HCT116 (cell line): ENCODE measurements at regions not wholly inside any gene's neighbourhood (a gene's known extent, or its start where the extent isn't known, plus 50 kb on each side); places are given as distances from the start of the nearest gene placed in this dataset.

Source experiments
- ATAC-seq: fragments of 200-7000 bp; cut with Tn5 transposase; 2 replicates; pipeline ENCODE4 v1.9.1; 2020; ENCODE audit warnings: mild to moderate bottlenecking, moderate library complexity
- BruUV-seq: library from RNA; stranded (reverse); fragments of 400-500 nt; replicated peaks from 2 replicates; lab custom pipeline; 2021; lab: Mats Ljungman, UMichigan
- CTCF ChIA-PET: fragments of 300-600 bp; sonication (Branson Sonifier 250); formaldehyde crosslinking; loops from one replicate; lab custom pipeline; 2021; ENCODE audit warnings: antibody characterized with exemption; lab: Charles Lee
- POLR2A ChIA-PET: fragments of 300-600, 350-600 bp; sonication (Branson Sonifier 250); formaldehyde crosslinking; loops from one replicate; lab custom pipeline; 2021; ENCODE audit warnings: antibody characterized with exemption; lab: Charles Lee
- RAD21 ChIA-PET, 2 experiments: fragments of 300-600 bp; sonication (Branson Sonifier 250); formaldehyde crosslinking; loops; one replicate each; lab custom pipeline; 2023; ENCODE audit warnings: low total read pairs in 2 of 2; ENCODE audit not compliant: uncharacterized antibody in 2 of 2, unreplicated experiment in 2 of 2, low non-redundant PET in 1 of 2; lab: Charles Lee
- DNase-seq: peaks from one replicate; pipeline ENCODE4 v3.0.0-alpha.2; 2010; ENCODE audit warnings: low read depth, low spot score
- H2AFZ ChIP-seq: fragments of 200-600 bp; shearing (Covaris generic), sonication (generic); 2 replicates; pipeline ENCODE4 v1.6.1; 2017; ENCODE audit warnings: low read depth, mixed run types, mixed read lengths, antibody characterized with exemption, low read length; ENCODE audit not compliant: poor library complexity, severe bottlenecking
- H3K27ac ChIP-seq: 2 replicates; pipeline ENCODE4 v1.5.1; 2012; ENCODE audit warnings: low read depth, low read length
- H3K27me3 ChIP-seq: fragments of 200-600 bp; sonication (generic); 2 replicates; pipeline ENCODE4 v1.6.1; 2016; ENCODE audit warnings: mixed run types, low read length, mixed read lengths; ENCODE audit not compliant: insufficient read depth
- H3K36me3 ChIP-seq, 2 experiments: fragments of 200-500 bp in 1 of 2; fragments of 200-600 bp in 1 of 2; sonication (Bioruptor generic) in 1 of 2; sonication (generic) in 1 of 2; 2 replicates each; pipeline versions ENCODE4 v1.5.1 to v1.6.1; 2014 to 2016; ENCODE audit warnings: low read length in 2 of 2, inconsistent platforms in 1 of 2, mixed read lengths in 1 of 2, mixed run types in 1 of 2; ENCODE audit not compliant: insufficient read depth in 2 of 2, control insufficient read depth in 1 of 2
- H3K4me1 ChIP-seq, 2 experiments: fragments of 200-600 bp in 1 of 2; sonication (generic) in 1 of 2; 2 replicates each; pipeline versions ENCODE4 v1.5.1 to v1.6.1; 2012 to 2017; ENCODE audit warnings: low read length in 2 of 2, inconsistent platforms in 1 of 2, mild to moderate bottlenecking in 1 of 2, mixed read lengths in 1 of 2, mixed run types in 1 of 2, moderate library complexity in 1 of 2; ENCODE audit not compliant: insufficient read depth in 2 of 2, control insufficient read depth in 1 of 2
- H3K4me2 ChIP-seq: fragments of 200-600 bp; sonication (generic); 2 replicates; pipeline ENCODE4 v1.6.1; 2017; ENCODE audit warnings: mixed run types, low read length, mixed read lengths
- H3K4me3 ChIP-seq, 2 experiments: fragments of 200-600 bp in 1 of 2; sonication (generic) in 1 of 2; replicated peaks in 1 of 2; 2 replicates each; pipeline ENCODE4 v1.5.1; 2011 to 2016; ENCODE audit warnings: low read length in 2 of 2, control low read depth in 1 of 2, low read depth in 1 of 2, mild to moderate bottlenecking in 1 of 2, mixed read lengths in 1 of 2, mixed run types in 1 of 2
- H3K79me2 ChIP-seq: fragments of 200-600 bp; sonication (generic); 2 replicates; pipeline ENCODE4 v1.6.1; 2017; ENCODE audit warnings: mild to moderate bottlenecking, mixed run types, low read length, moderate library complexity, mixed read lengths; ENCODE audit not compliant: insufficient read depth
- H3K9ac ChIP-seq: fragments of 200-600 bp; sonication (generic); 2 replicates; pipeline ENCODE4 v1.6.1; 2016; ENCODE audit warnings: low read length, mixed read lengths
- H3K9me2 ChIP-seq: fragments of 200-600 bp; sonication (generic), shearing (Covaris generic); 2 replicates; pipeline ENCODE4 v1.6.1; 2017; ENCODE audit warnings: mixed run types, mild to moderate bottlenecking, moderate library complexity; ENCODE audit not compliant: insufficient read depth
- H3K9me3 ChIP-seq, 2 experiments: fragments of 200-500 bp in 1 of 2; fragments of 200-600 bp in 1 of 2; sonication (Bioruptor generic) in 1 of 2; sonication (generic) in 1 of 2; 2 replicates each; pipeline ENCODE4 v1.6.1; 2014 to 2017; ENCODE audit warnings: low read length in 2 of 2, mixed read lengths in 2 of 2, inconsistent platforms in 1 of 2, low read depth in 1 of 2, mild to moderate bottlenecking in 1 of 2, mixed run types in 1 of 2, moderate library complexity in 1 of 2; ENCODE audit not compliant: control insufficient read depth in 1 of 2, insufficient read depth in 1 of 2
- H4K20me1 ChIP-seq: fragments of 200-600 bp; sonication (generic), shearing (Covaris generic); 2 replicates; pipeline ENCODE4 v1.6.1; 2017; ENCODE audit warnings: mixed run types, mild to moderate bottlenecking, moderate library complexity; ENCODE audit not compliant: insufficient read depth
- CBX3 ChIP-seq: IDR thresholded peaks from 2 replicates; pipeline ENCODE4 v1.6.1; 2012; ENCODE audit warnings: low read depth
- CEBPB ChIP-seq: IDR thresholded peaks from 2 replicates; pipeline ENCODE4 v1.6.1; 2012; ENCODE audit warnings: low read depth
- EZH2phosphoT487 ChIP-seq: fragments of 200-600 bp; IDR thresholded peaks from 2 replicates; pipeline ENCODE4 v1.6.1; 2018; ENCODE audit warnings: antibody characterized with exemption, borderline replicate concordance
- FOSL1 ChIP-seq: IDR thresholded peaks from 2 replicates; pipeline ENCODE4 v1.6.1; 2012; ENCODE audit warnings: low read depth
- POLR2A ChIP-seq: IDR thresholded peaks from 2 replicates; pipeline ENCODE4 v1.7.0; 2011; ENCODE audit warnings: borderline replicate concordance; ENCODE audit not compliant: insufficient read depth, insufficient read length; ENCODE audit errors: extremely low read depth
- RAD21 ChIP-seq: IDR thresholded peaks from 2 replicates; pipeline ENCODE4 v1.6.1; 2012; ENCODE audit warnings: low read depth, mild to moderate bottlenecking
- SP1 ChIP-seq: IDR thresholded peaks from 2 replicates; pipeline ENCODE4 v1.6.1; 2012; ENCODE audit warnings: low read depth
- TCF7L2 ChIP-seq: IDR thresholded peaks from 2 replicates; pipeline ENCODE4 v1.7.0; 2011; ENCODE audit warnings: borderline replicate concordance, inconsistent platforms; ENCODE audit not compliant: insufficient read depth, insufficient read length; ENCODE audit errors: extremely low read depth
- YY1 ChIP-seq: IDR thresholded peaks from 2 replicates; pipeline ENCODE4 v1.6.1; 2011; ENCODE audit warnings: low read length, low read depth, moderate library complexity, mild to moderate bottlenecking; ENCODE audit not compliant: insufficient replicate concordance; ENCODE audit errors: extremely low read depth
- ZNF274 ChIP-seq: fragments of 200-500 bp; sonication (Bioruptor generic); IDR thresholded peaks from 2 replicates; pipeline ENCODE4 v1.6.1; 2014; ENCODE audit warnings: mild to moderate bottlenecking, low read depth, low read length, inconsistent platforms
- intact Hi-C: fragments of 100-400 bp; cut with micrococcal nuclease; formaldehyde crosslinking; loops from 2 replicates; pipeline ENCODE4 v1.10.0; 2022
- TF ChIP-seq, protein P1 (sequence below): IDR thresholded peaks from 2 replicates; pipeline ENCODE4 v1.6.1; 2011; ENCODE audit warnings: mild to moderate bottlenecking, low read length, moderate library complexity; ENCODE audit not compliant: insufficient replicate concordance; ENCODE audit errors: extremely low read depth
- TF ChIP-seq, protein P2 (sequence below), 3 experiments: fragments of 200-600 bp in 1 of 3; sonication (generic) in 1 of 3; IDR thresholded peaks in 2 of 3; conservative IDR thresholded peaks in 1 of 3; 2 replicates each; pipeline ENCODE4 v1.5.1; 2012 to 2017; ENCODE audit warnings: low read depth in 2 of 3, low read length in 2 of 3, antibody characterized with exemption in 1 of 3, borderline replicate concordance in 1 of 3, control low read depth in 1 of 3, mild to moderate bottlenecking in 1 of 3, mixed read lengths in 1 of 3, mixed run types in 1 of 3, moderate library complexity in 1 of 3; ENCODE audit not compliant: insufficient read depth in 1 of 3
- TF ChIP-seq, protein P3 (sequence below): IDR thresholded peaks from 2 replicates; pipeline ENCODE4 v1.6.1; 2012

DNA sequence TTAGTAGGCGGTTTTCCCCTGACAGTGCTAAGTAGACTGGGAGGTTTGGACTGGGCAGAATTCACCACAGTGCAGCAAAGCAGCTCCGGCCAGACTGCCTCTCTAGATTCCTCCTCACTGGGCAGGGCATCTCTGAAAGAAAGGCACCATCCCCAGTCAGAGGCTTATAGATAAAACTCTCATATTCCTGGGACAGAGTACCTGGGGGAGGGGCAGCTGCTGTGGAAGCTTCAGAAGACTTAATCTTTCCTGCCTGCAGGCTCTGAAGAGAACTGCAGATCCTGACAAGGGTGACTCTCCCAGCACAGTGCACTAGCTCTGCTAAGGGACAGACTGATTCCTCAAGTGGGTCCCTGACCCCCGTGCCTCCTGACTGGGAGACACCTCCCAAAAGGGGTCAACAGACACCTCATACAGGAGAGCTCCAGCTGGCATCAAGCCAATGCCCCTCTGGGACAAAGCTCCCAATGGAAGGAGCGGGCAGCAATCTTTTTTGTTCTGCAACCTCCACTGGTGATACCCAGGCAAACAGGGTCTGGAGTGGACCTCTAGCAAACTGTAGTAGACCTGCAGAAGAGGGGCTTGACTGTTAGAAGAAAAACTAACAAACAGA lies 266.8 kb upstream of the CRIM1 start (continued):
- TF ChIP-seq, protein P1, sequence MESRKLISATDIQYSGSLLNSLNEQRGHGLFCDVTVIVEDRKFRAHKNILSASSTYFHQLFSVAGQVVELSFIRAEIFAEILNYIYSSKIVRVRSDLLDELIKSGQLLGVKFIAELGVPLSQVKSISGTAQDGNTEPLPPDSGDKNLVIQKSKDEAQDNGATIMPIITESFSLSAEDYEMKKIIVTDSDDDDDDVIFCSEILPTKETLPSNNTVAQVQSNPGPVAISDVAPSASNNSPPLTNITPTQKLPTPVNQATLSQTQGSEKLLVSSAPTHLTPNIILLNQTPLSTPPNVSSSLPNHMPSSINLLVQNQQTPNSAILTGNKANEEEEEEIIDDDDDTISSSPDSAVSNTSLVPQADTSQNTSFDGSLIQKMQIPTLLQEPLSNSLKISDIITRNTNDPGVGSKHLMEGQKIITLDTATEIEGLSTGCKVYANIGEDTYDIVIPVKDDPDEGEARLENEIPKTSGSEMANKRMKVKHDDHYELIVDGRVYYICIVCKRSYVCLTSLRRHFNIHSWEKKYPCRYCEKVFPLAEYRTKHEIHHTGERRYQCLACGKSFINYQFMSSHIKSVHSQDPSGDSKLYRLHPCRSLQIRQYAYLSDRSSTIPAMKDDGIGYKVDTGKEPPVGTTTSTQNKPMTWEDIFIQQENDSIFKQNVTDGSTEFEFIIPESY = no peak
- TF ChIP-seq CBX3 (no peak), ZNF274 (no peak), EZH2phosphoT487 (no peak)

DNA sequence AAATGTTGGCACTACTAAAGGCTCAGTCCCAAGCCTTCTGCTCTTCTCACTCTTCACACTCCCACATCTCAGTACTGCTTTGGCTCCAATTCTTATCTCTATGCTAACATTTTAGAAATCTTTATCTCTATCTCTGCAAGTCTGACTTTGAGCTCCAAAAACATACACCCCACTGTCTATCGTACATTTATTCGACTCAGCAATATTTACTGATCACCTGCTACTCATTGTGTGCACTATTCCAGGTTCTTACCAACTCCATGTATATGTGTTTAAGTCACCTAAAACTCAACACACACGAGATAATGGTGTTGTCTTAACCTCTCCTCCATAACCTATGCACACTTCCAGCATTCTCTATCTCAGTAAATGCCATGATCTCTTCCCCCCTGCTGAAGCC lies 268.2 kb upstream of the CRIM1 start:
- Histone ChIP-seq H3K79me2 (no peaks in the 10 kb centered on the region), H3K36me3 (no peaks in the 10 kb centered on the region), H4K20me1 (no peaks in the 10 kb centered on the region), H3K9me3 (no peaks in the 10 kb centered on the region), H3K4me1 (no peaks in the 10 kb centered on the region), H3K27ac (no peak overlapping the region), H3K27me3 (no peaks in the 10 kb centered on the region), H3K4me3 (no peak overlapping the region), H2AFZ (no peak overlapping the region), H3K9me2 (no peaks in the 10 kb centered on the region), H3K9ac (no peak overlapping the region), H3K4me2 (no peak overlapping the region)
- POLR2A ChIA-PET = no interaction called here
- TF ChIP-seq, protein P2, sequence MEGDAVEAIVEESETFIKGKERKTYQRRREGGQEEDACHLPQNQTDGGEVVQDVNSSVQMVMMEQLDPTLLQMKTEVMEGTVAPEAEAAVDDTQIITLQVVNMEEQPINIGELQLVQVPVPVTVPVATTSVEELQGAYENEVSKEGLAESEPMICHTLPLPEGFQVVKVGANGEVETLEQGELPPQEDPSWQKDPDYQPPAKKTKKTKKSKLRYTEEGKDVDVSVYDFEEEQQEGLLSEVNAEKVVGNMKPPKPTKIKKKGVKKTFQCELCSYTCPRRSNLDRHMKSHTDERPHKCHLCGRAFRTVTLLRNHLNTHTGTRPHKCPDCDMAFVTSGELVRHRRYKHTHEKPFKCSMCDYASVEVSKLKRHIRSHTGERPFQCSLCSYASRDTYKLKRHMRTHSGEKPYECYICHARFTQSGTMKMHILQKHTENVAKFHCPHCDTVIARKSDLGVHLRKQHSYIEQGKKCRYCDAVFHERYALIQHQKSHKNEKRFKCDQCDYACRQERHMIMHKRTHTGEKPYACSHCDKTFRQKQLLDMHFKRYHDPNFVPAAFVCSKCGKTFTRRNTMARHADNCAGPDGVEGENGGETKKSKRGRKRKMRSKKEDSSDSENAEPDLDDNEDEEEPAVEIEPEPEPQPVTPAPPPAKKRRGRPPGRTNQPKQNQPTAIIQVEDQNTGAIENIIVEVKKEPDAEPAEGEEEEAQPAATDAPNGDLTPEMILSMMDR (IDR thresholded peaks at IDR 0.05 in 2 of 3, conservative IDR thresholded peaks at IDR 0.05 in 1 of 3; ENCODE audit: borderline replicate concordance in 1 of 3, insufficient read depth in 1 of 3, low read depth in 2 of 3, low read length in 2 of 3) = no peak
- TF ChIP-seq RAD21 = no peak
- TF ChIP-seq ZNF274 = no peak
- TF ChIP-seq CBX3 = no peak
- TF ChIP-seq YY1 = no peak
- TF ChIP-seq, protein P1 = no peak
- TF ChIP-seq TCF7L2 = no peak
- no peak for TF ChIP-seq SP1
- TF ChIP-seq POLR2A = no peak
- no peak for TF ChIP-seq FOSL1
- no peak for TF ChIP-seq CEBPB
- TF ChIP-seq, protein P3, sequence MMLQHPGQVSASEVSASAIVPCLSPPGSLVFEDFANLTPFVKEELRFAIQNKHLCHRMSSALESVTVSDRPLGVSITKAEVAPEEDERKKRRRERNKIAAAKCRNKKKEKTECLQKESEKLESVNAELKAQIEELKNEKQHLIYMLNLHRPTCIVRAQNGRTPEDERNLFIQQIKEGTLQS = no peak
- CTCF ChIA-PET = no interaction called here
- RAD21 ChIA-PET = interaction anchor here in 1 of 2 experiments (0.6 kb wide), 1 partner anchor 174 kb away, joined by 3 read pairs; no protein-coding TSS in a partner anchor
- BruUV-seq = no TSS peak
- intact Hi-C loops = no loop called here
- DNase-seq (no peak), ATAC-seq (no peak)
